B cell (primary cell): ENCODE measurements at regions not wholly inside any gene's neighbourhood (a gene's known extent, or its start where the extent isn't known, plus 50 kb on each side); places are given as distances from the start of the nearest gene placed in this dataset.

Source experiments
- ATAC-seq: fragments of 200-7000 bp; cut with Tn5 transposase; one replicate; pipeline ENCODE4 v1.10.0; 2021; ENCODE audit warnings: low read depth, mild to moderate bottlenecking, moderate number of reproducible peaks, moderate library complexity
- CTCF ChIA-PET: fragments of 350-600 bp; sonication (Branson Sonifier 250); formaldehyde crosslinking; loops from one replicate; lab custom pipeline; 2021; ENCODE audit warnings: antibody characterized with exemption, inconsistent platforms; lab: Charles Lee
- POLR2A ChIA-PET: fragments of 350-600 bp; sonication (Branson Sonifier 250); formaldehyde crosslinking; loops from one replicate; lab custom pipeline; 2021; ENCODE audit warnings: antibody characterized with exemption; lab: Charles Lee
- DNase-seq: peaks from one replicate; pipeline ENCODE4 v3.0.0; 2013
- H2AFZ ChIP-seq: 2 replicates; pipeline ENCODE4 v1.6.1; 2012; ENCODE audit warnings: mild to moderate bottlenecking, low read depth, low read length; ENCODE audit not compliant: insufficient read depth, poor library complexity, severe bottlenecking
- H3K27ac ChIP-seq, 2 donors: 1 replicate in 1 of 2; 2 replicates in 1 of 2; pipeline ENCODE4 v1.5.1; 2012 to 2013; ENCODE audit warnings: low read length in 2 of 2, mild to moderate bottlenecking in 2 of 2, moderate library complexity in 1 of 2
- H3K27me3 ChIP-seq, 4 experiments: fragments of 200-600 bp in 1 of 4; sonication (generic) in 1 of 4; replicated peaks in 1 of 4; 1 replicate in 2 of 4; 2 replicates in 2 of 4; pipeline versions ENCODE4 v1.6.1 to v1.7.0; 2013 to 2016; ENCODE audit warnings: low read length in 3 of 4, mild to moderate bottlenecking in 2 of 4, mixed read lengths in 1 of 4, moderate library complexity in 1 of 4; ENCODE audit not compliant: insufficient read depth in 4 of 4, control insufficient read depth in 3 of 4; ENCODE audit errors: control extremely low read depth in 1 of 4
- H3K36me3 ChIP-seq, 2 experiments: replicated peaks in 1 of 2; 1 replicate in 1 of 2; 2 replicates in 1 of 2; pipeline versions ENCODE4 v1.6.1 to v1.7.1; 2013; ENCODE audit warnings: low read length in 1 of 2; ENCODE audit not compliant: insufficient read depth in 2 of 2, control insufficient read depth in 1 of 2; ENCODE audit errors: control extremely low read depth in 1 of 2, extremely low read depth in 1 of 2
- H3K4me1 ChIP-seq, 2 donors: fragments of 200-600 bp in 1 of 2; sonication (generic) in 1 of 2; 1 replicate in 1 of 2; 2 replicates in 1 of 2; pipeline versions ENCODE4 v1.5.1 to v1.6.1; 2013 to 2017; ENCODE audit warnings: low read length in 2 of 2; ENCODE audit not compliant: control insufficient read depth in 2 of 2, insufficient read depth in 2 of 2
- H3K4me2 ChIP-seq: replicated peaks from 2 replicates; pipeline ENCODE3; 2012; ENCODE audit warnings: mild to moderate bottlenecking, low read depth, low read length; ENCODE audit not compliant: poor library complexity, severe bottlenecking
- H3K4me3 ChIP-seq, 5 experiments: fragments of 200-600 bp in 1 of 5; sonication (generic) in 1 of 5; 1 replicate in 3 of 5; 2 replicates in 2 of 5; pipeline versions ENCODE4 v1.5.1 to v1.7.0; 2011 to 2016; ENCODE audit warnings: low read length in 4 of 5, mild to moderate bottlenecking in 4 of 5, low read depth in 2 of 5, control low read depth in 1 of 5, moderate library complexity in 1 of 5; ENCODE audit not compliant: insufficient read depth in 1 of 5; ENCODE audit errors: control extremely low read depth in 1 of 5, extremely low read depth in 1 of 5
- H3K79me2 ChIP-seq: fragments of 200-600 bp; sonication (generic); one replicate; pipeline ENCODE4 v1.6.0; 2016; ENCODE audit warnings: low read length; ENCODE audit not compliant: control insufficient read depth, insufficient read depth
- H3K9ac ChIP-seq: fragments of 200-600 bp; sonication (generic); 2 replicates; pipeline ENCODE4 v1.6.1; 2017; ENCODE audit warnings: mild to moderate bottlenecking, low read length, moderate library complexity
- H3K9me3 ChIP-seq, 3 donors: one replicate each; pipeline versions ENCODE4 v1.6.1 to v1.7.1; 2013; ENCODE audit warnings: low read length in 2 of 3; ENCODE audit not compliant: control insufficient read depth in 2 of 3, insufficient read depth in 1 of 3; ENCODE audit errors: control extremely low read depth in 1 of 3
- H4K20me1 ChIP-seq: 2 replicates; pipeline ENCODE4 v1.6.0; 2012; ENCODE audit warnings: mild to moderate bottlenecking, low read length; ENCODE audit not compliant: insufficient read depth, control insufficient read depth, poor library complexity, severe bottlenecking
- H3K27ac Mint-ChIP-seq: one replicate; pipeline ENCODE4 v1.8.0; 2021; ENCODE audit warnings: mixed read lengths
- H3K27me3 Mint-ChIP-seq: one replicate; pipeline ENCODE4 v1.8.0; 2021; ENCODE audit warnings: mixed read lengths
- H3K4me1 Mint-ChIP-seq: one replicate; pipeline ENCODE4 v1.8.0; 2021; ENCODE audit warnings: mixed read lengths
- H3K4me3 Mint-ChIP-seq: one replicate; pipeline ENCODE4 v1.8.0; 2021; ENCODE audit warnings: mixed read lengths
- H3K9me3 Mint-ChIP-seq: one replicate; pipeline ENCODE4 v1.8.0; 2022; ENCODE audit warnings: mixed read lengths; ENCODE audit not compliant: insufficient read depth
- EZH2 ChIP-seq: IDR thresholded peaks from 2 replicates; pipeline ENCODE4 v1.6.1; 2012; ENCODE audit warnings: borderline replicate concordance, low read depth, mild to moderate bottlenecking, moderate library complexity, low read length; ENCODE audit not compliant: insufficient read depth, poor library complexity, severe bottlenecking
- WGBS: methylation state at CpG from one replicate; pipeline ENCODE4 v1.1.5; 2013; ENCODE audit warnings: missing lambda C conversion rate; ENCODE audit not compliant: insufficient coverage; 5-methylcytosine and 5-hydroxymethylcytosine counted together
- intact Hi-C: fragments of 100-400 bp; cut with micrococcal nuclease; formaldehyde crosslinking; loops from one replicate; pipeline ENCODE4 v1.10.0; 2022
- TF ChIP-seq, protein P1 (sequence below): fragments of 200-600 bp; IDR thresholded peaks from one replicate; pipeline ENCODE4 v1.8.0; 2022; ENCODE audit warnings: antibody characterized with exemption, mild to moderate bottlenecking

DNA sequence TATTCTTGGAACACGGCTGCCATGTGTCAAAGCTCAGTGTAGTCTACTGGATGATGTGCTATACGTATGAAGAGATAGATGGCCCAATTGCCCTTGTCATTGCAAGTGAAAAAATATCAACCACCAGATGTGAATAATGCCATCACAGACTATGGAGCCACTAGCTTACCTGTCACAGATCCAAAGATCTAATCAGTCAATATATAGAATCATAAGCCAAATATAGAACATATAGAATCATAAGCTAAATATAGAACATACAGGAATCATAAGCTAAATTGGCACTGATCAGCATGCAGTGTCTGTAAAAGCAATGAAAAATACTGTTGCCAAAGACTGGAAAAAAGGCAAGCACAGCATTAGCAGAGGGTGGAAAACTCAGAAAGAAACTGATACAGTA lies 1656.9 kb upstream of the RAG2 start:
- H3K4me1 ChIP-seq: no peaks in the 10 kb centered on the region
- H3K4me3 ChIP-seq: no peak overlapping the region
- POLR2A ChIA-PET: no interaction called here
- no peak for ATAC-seq
- no peaks in the 10 kb centered on the region for H4K20me1 ChIP-seq
- DNase-seq: no peak
- H3K4me3 Mint-ChIP-seq: no peak overlapping the region
- intact Hi-C loops: no loop called here
- no peak overlapping the region for H3K27ac ChIP-seq
- CTCF ChIA-PET: no interaction called here
- TF ChIP-seq, protein P1, sequence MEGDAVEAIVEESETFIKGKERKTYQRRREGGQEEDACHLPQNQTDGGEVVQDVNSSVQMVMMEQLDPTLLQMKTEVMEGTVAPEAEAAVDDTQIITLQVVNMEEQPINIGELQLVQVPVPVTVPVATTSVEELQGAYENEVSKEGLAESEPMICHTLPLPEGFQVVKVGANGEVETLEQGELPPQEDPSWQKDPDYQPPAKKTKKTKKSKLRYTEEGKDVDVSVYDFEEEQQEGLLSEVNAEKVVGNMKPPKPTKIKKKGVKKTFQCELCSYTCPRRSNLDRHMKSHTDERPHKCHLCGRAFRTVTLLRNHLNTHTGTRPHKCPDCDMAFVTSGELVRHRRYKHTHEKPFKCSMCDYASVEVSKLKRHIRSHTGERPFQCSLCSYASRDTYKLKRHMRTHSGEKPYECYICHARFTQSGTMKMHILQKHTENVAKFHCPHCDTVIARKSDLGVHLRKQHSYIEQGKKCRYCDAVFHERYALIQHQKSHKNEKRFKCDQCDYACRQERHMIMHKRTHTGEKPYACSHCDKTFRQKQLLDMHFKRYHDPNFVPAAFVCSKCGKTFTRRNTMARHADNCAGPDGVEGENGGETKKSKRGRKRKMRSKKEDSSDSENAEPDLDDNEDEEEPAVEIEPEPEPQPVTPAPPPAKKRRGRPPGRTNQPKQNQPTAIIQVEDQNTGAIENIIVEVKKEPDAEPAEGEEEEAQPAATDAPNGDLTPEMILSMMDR: no peak
- TF ChIP-seq EZH2: no peak
- no peak overlapping the region for H2AFZ ChIP-seq
- no peaks in the 10 kb centered on the region for H3K4me1 Mint-ChIP-seq
- no peaks in the 10 kb centered on the region for H3K27me3 Mint-ChIP-seq
- H3K9me3 Mint-ChIP-seq: no peaks in the 10 kb centered on the region
- H3K79me2 ChIP-seq: no peaks in the 10 kb centered on the region
- H3K27me3 ChIP-seq: no peaks in the 10 kb centered on the region
- no peak overlapping the region for H3K9ac ChIP-seq
- WGBS: 100% methylated on average over 1 of the region's 2 CpGs
- H3K36me3 ChIP-seq: no peaks in the 10 kb centered on the region
- H3K4me2 ChIP-seq: no peak overlapping the region
- H3K27ac Mint-ChIP-seq: no peak overlapping the region
- H3K9me3 ChIP-seq: peaks cover 0 to 9% (median 0%) of the 10 kb centered on the region in 3 donors

DNA sequence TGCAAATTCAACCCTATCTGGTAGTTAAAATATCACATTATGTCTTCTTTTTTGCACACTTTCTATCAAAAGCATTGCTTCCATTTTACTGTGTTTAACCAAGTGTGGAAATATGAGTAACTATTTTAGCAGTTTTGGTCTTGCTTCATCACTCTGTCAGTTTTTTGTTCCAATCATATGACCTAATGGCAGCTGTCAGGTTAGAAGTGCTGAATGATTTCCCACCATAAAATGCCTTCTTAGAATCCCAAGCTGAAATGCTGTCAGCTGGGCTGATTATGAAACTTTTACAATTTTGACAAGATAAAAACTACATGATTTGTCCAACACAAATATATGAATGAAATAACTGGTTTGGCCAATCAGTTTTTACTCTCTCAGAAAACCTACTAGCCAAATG lies 1654.6 kb upstream of the RAG2 start:
- Histone ChIP-seq H3K36me3 (no peaks in the 10 kb centered on the region), H3K4me1 (no peaks in the 10 kb centered on the region), H3K27me3 (no peaks in the 10 kb centered on the region), H3K9me3 (peaks cover 0 to 9% (median 0%) of the 10 kb centered on the region in 3 donors), H3K9ac (no peak overlapping the region), H3K27ac (no peak overlapping the region), H2AFZ (no peak overlapping the region), H3K79me2 (no peaks in the 10 kb centered on the region), H3K4me3 (no peak overlapping the region), H4K20me1 (no peaks in the 10 kb centered on the region), H3K4me2 (no peak overlapping the region)
- no peak for DNase-seq
- CTCF ChIA-PET: no interaction called here
- no peak for TF ChIP-seq EZH2
- TF ChIP-seq, protein P1: no peak
- no peaks in the 10 kb centered on the region for H3K9me3 Mint-ChIP-seq
- intact Hi-C loops: no loop called here
- H3K27me3 Mint-ChIP-seq: no peaks in the 10 kb centered on the region
- ATAC-seq: no peak
- POLR2A ChIA-PET: no interaction called here
- H3K4me1 Mint-ChIP-seq: no peaks in the 10 kb centered on the region
- no peak overlapping the region for H3K27ac Mint-ChIP-seq
- no peak overlapping the region for H3K4me3 Mint-ChIP-seq
